ENCODE measurements at regions not wholly inside any gene's neighbourhood (a gene's known extent, or its start where the extent isn't known, plus 50 kb on each side); places are given as distances from the start of the nearest gene placed in this dataset.

GRCh38 chr1:168932539-168932938 lies 174.0 kb upstream of the ATP1B1 start:
- no peak for TF ChIP-seq CTCF (IDR thresholded peaks at IDR 0.05; ENCODE audit: insufficient read depth, low read depth, low read length, missing control alignments)
- no peak for DNase-seq (ENCODE audit: low read depth)
- H3K4me3 ChIP-seq (ENCODE audit: low read depth, low read length), result no peak overlapping the region

GRCh38 chr1:168933141-168933805 lies 173.2 kb upstream of the ATP1B1 start:
- DNase-seq (ENCODE audit: low read depth), result no peak
- H3K4me3 ChIP-seq (ENCODE audit: low read depth, low read length), result no peak overlapping the region
- no peak for TF ChIP-seq CTCF (IDR thresholded peaks at IDR 0.05; ENCODE audit: insufficient read depth, low read depth, low read length, missing control alignments)

GRCh38 chr1:168939110-168939946 lies 167.2 kb upstream of the ATP1B1 start:
- no peak for DNase-seq (ENCODE audit: low read depth)
- TF ChIP-seq CTCF (IDR thresholded peaks at IDR 0.05; ENCODE audit: insufficient read depth, low read depth, low read length, missing control alignments), result no peak
- no peak overlapping the region for H3K4me3 ChIP-seq (ENCODE audit: low read depth, low read length)

GRCh38 chr1:168939947-168940223 lies 166.6 kb upstream of the ATP1B1 start:
- no peak overlapping the region for H3K4me3 ChIP-seq (ENCODE audit: low read depth, low read length)
- TF ChIP-seq CTCF (IDR thresholded peaks at IDR 0.05; ENCODE audit: insufficient read depth, low read depth, low read length, missing control alignments), result no peak
- DNase-seq (ENCODE audit: low read depth), result no peak

GRCh38 chr1:168941640-168942039 lies 164.8 kb upstream of the ATP1B1 start:
- DNase-seq (ENCODE audit: low read depth), result no peak
- TF ChIP-seq CTCF (IDR thresholded peaks at IDR 0.05; ENCODE audit: insufficient read depth, low read depth, low read length, missing control alignments), result no peak
- H3K4me3 ChIP-seq (ENCODE audit: low read depth, low read length), result no peak overlapping the region

GRCh38 chr1:168942165-168942564 lies 164.3 kb upstream of the ATP1B1 start:
- H3K4me3 ChIP-seq (ENCODE audit: low read depth, low read length), result no peak overlapping the region
- no peak for TF ChIP-seq CTCF (IDR thresholded peaks at IDR 0.05; ENCODE audit: insufficient read depth, low read depth, low read length, missing control alignments)
- no peak for DNase-seq (ENCODE audit: low read depth)
